GM19395 (cell line): ENCODE measurements at regions not wholly inside any gene's neighbourhood (a gene's known extent, or its start where the extent isn't known, plus 50 kb on each side); places are given as distances from the start of the nearest gene placed in this dataset.

Experiments
- ATAC-seq: cut with Tn5 transposase; IDR thresholded peaks from one replicate; pipeline ENCODE4 v1.9.1; 2021; ENCODE audit warnings: mild to moderate bottlenecking, moderate library complexity; ENCODE audit not compliant: unreplicated experiment

DNA sequence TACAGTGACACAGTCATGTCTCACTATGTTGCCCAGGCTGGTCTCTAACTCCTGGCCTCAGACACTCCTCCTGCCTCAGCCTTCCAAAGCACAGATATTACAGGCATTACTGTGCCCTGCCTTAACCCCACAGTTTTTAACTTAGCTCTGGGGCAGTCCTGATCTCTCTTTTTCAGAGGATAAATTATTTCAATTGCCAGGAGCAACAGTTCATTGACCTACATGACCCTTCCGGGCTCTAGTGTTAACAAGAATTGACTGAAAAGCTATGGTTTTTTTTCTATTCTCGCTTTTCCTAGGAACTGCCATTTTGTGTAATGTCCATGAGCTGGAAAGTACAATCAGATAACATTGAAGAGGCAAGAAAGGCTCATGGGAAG, 92.8 kb downstream of the HNRNPLL start:
- ATAC-seq, result no peak

DNA sequence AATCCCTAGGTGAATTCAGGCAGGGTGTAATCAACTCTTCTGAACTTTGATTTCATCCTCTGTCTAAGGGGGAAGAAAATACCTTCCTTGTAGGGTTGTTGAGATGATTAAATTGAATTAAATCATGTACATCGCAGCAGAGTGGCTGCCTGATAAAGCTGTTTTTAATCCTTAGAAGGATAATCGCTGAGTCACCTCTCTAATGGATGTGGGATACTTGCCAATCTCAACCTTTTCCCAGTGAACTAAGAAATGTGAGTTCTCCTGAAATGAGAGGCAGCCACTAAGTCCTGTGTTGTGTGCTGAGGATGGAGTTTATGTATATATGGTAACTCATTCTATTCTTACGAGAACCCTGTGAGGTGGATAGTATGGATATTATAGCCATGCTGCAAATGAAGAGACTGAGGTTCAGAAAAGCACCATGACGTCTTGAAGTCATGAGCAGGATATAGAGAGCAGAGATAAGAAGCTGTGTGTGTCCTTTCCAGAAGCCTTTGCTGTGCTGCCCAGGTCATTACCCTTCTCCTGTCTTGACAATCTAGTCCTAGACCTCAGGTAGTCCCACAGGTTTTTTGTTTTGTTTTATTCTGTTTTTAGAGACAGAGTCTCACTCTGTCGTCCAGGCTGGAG, 93.3 kb downstream of the HNRNPLL start:
- no peak for ATAC-seq

DNA sequence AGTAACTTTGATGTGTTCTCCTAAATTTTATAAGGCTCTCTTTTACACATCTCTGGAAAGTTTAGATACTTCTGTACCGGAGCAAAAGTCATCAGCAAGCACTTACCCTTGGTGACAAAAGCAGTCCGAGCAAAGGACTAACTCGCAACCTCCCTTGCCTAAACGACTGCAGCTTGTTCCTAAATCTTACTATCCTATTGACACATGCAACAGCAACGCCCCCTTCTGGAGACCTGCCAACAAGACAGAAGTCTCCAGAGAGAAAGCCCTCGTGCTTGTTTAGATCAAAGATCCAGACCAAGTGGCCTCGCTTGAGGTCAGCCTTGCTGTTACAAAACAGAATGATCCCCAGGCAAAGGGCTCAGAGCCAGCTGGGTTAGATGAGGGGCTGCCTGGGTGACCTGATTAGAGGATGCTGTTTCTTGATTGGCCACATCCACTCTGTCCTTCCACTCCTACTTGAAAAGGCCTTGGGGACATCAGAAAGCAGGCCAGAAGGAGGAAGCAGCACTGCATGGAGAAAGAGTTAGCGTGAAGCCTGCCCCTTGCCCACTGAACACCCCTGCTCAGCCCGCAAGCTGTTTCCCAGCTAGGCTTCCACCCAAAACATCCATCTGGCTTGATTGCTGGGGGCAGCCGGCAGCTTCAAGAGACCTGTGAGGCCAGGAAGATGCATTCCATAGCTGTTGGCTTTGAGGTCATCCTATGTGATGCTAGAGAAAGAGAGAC, 94.3 kb downstream of the HNRNPLL start:
- ATAC-seq, result peak; percentile 80

DNA sequence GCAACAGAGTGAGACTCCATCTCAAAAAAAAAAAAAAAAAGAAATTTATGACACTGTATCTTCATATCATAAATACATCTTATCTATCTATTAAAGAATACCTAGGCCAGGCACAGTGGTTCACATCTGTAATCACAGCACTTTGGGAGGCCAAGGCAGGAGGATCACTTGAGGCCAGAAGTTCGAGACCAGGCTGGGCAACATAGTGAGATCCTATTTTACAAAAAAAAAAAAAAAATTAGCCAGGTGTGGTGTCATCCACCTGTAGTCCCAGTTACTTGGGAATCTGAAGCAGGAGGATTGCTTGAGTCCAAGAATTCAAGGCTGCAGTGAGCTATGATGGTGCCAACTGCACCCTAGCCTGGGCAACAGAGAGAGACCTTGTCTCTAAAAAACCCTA, 95.0 kb downstream of the HNRNPLL start:
- no peak for ATAC-seq

DNA sequence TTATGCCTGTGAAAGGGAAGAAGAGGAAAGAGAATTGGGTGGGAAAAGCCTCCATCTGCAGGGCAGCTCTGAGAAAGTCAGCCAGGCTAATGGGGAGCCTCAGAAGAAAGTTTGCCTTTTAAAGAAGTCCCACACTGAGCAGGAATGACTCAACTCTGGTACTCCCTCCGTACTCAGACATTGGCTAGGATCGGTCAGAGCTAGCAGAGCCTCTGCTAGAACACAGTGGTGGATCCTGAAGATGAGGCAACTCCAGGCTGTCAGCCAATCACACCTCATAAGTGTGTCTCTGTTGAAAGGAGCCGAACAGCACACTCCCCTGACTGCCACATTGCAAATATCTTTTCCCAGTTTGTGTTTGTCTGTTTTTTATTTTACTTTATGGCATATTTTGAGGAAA, 96.9 kb downstream of the HNRNPLL start:
- no peak for ATAC-seq

DNA sequence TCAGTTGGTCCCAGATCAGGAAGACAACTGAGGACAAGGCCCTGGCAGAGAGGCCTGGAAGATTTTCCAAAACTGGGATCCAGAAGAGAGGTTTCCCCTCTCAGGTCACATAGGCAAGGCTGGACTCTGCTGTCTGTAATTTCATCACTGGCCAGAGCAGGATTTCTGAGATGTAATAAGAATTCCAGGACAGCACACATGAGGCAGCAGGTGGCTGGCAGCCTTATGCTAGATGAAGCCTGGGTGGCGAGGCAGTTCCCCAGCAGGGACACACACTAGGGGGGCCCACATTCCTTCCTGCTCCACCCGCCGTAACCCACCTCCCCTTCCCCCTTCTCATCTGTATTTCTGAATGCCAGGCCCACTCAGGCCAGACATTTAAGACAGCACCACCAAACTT, 98.6 kb downstream of the HNRNPLL start:
- ATAC-seq, result no peak

DNA sequence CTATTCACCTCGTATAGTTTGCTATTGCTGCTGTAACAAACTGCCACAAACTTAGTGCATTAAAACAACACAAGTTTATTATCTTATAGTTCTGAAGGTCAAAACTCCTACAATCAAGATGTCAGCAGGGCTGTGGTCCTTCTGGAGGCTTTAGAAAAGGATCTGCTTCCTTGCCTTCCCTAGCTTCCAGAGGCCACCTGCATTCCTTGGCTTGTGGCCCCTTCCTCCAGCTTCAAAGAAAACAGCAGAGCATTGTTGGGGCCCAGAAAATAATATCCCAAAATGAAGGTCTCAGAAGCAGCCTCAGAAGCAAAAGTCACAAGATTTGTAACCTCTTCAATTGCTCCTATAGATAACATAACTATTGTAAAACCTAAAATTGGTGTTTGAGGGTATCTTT, 100.6 kb downstream of the HNRNPLL start:
- ATAC-seq, result no peak

DNA sequence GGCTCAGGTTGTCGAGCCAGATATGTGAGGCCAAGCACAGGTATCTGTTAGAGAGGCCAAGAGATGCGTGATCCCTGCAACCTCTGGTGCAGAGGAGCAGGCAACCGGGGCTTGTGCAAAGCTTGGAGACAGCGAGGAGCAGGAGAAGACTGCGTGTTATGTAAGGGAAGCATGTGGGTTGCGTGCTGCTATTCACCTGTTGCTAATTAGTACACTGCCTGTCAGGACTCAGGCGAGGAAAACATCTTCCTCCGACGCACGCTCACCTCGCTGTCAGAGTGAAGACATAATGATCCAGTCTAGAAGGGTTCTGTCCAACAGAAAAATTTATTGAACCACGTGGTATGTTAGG, 102.5 kb downstream of the HNRNPLL start:
- ATAC-seq, result no peak

DNA sequence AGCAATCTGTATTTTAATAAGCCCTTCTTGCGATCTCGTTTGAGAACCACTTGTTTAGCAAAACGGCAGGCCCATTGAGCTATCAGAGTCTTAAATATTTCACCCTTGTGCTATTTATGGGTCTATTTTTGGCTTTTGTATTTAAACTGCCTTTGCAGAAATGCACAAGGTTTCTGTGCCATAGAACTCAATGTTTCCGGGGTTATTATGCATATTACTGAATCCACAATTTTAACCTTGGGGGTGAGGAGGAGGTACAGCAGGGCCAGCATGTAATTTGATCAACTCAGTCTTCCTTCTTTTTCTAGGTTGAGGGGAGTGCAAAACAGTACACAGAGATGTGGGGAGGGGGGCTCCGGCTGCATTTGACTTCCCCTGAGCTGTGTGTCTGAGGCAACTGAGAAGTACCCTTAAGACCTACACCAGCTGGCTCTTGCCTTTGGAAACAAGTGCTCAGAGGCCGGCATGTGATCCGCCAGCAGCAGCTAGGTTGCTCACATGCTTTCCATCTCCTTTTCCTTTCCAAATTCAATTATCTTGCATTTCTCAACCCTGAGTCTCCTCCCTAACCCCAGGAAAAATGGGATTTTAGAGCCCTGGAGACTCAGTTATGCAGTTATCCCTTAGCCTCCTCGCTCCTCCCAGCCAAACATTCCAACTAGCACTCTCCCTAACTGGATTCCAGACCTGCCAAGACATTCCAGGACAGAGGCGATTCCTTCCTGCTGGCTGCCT, 103.0 kb downstream of the HNRNPLL start:
- ATAC-seq, result no peak

DNA sequence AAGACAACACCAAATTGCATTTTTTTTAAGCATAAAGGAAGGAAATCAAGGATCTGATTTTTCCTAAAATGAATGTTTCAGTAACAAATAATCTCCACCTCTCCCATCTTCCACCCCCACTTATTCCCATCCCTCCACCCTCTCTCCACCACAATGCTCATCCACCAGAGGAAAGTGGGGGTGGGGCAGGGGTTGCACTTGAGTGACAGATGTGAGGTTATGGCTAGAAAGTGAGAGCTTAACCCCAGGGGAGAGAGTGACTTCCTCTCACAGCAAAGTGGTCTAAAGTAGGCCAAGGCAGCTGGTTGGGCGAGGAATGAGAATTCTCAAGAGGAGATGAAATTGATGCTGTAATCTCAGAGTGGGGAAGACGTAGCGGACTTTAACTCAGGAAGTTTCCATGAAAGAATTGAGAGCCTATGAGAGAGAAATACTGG, 104.7 kb downstream of the HNRNPLL start:
- ATAC-seq, result peak; percentile 88

DNA sequence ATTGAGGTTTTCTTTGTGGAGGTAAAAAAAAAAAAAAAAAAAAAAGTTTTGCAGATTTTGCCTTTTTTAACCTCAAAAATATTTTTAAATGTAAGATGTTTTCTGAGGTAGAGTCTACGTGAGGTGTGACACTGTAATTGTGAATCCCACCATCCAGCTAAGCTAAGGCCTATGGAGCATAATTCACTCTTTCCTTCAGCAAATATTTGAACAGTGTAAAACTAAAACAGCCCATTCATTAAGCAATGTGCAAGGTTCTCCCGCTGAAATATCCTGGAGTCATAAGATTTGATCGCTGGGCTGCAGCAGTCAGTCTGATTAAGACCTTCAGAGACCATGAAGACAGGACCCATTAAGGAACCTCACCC, 105.1 kb downstream of the HNRNPLL start:
- ATAC-seq, result no peak

DNA sequence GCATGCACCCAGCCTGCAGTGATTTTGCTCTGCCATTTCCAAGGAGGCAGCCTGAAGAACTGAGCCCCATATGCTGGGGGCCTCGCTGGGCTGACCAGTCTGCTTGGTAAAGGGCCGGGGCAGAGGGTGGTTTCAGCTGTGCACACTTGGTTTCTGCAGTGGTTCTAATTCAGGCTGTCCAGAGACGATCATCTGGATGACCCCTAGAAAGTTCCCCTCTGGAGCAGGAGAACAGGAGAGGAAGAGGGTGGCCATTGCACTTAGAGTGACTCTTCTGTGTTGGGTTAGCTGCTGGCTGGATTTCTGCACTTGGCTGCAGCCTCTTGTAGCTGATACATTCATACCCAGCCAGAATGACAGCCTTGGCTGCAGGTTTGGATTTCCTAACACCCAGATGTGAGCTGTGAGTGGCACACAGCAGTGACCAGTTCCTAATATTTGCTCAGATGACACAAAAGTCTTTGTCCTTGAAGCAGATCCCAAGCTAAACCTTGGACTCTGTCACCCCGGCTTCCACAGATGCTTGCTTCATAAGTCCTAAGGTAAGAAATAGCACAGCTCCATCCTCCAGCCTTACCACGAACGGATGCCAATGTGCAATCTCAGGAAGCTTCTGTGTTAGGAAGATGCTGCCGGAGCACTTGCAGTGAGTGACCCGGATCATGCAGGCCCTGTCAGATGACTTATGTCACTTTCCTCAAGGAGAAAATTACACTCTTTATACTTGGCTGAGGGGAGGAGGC, 105.6 kb downstream of the HNRNPLL start:
- no peak for ATAC-seq

DNA sequence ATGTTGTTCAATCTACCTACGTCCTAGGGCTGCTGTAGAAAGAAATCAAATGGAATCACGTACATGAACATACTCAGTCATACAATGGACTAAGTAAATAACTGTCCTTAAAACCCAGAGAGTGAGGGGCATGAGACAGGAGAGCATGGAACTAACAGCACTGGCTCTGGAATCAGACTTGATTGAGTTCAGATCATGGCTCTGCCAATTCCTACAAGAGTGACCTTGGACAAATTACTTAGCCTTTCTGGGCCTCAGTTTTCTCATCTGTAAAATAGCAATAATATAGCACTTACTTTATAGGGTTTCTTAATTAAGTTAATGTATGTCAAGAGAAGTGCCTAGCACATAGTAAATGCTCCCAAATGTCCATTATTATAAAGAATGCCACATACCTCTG, 106.8 kb downstream of the HNRNPLL start:
- ATAC-seq, result no peak

DNA sequence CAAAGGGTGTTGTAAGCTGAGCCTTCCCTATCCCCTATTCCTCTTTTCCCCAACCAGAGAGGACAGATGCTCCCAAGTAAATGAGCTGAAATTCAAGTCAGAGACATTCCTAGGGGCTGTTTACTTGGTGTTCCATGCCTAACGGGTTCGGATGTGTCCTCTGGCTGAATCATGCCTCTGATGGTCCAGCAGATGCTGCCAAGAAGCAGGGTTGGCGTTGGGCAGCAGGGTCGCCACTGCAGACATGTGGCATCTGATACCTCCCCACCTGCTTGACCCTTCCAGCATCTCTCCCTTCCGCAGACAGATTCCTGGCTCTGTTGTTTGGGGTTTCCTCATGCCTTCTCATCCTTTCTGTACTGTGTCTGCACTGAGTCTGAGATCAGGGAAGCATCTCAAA, 108.3 kb downstream of the HNRNPLL start:
- ATAC-seq, result no peak

DNA sequence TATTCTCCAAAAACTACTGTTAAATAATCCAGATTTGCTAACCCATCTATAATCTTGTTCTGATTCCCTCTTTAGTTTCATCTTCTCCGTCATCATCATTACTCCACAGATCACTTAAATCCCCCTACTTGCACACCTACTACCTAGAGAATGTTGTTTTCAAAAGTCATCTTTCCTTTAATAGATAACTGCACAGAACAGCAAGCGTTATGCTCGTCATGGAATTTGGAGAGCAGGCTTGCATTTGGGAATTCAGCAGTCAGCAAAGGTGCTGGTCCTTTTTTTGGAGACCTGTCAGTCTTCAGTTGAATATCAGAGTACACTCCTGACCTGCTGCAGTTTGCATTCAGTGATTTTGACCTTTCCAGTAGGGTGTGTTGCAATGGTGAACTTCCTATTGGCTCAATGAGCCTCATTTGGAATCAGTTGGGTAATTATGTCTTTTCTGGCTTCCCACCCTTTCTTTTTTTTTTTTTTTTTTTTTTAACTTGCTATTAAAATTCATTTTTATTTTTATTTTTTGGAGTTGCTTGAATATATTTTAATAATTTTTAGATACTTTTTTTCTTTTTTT, 110.6 kb downstream of the HNRNPLL start:
- ATAC-seq, result no peak

DNA sequence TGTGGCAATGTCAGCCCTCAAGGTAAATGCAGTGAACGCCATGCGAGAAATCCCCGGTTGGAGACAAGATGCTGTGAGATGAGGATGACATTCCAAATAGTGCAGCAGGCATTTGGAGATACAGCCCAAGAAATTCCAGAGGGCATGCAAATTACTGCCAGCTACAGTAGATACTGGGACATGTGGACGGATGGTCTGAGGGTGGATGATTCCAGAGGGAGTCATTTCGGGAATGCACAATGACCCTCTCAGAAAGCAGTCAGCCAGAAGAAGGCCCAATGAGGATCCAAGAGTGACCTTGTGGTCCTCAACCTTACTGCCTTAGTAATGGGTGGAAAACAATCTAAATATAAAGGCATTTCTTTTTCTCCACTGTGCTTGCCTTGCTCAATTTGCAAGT, 111.3 kb downstream of the HNRNPLL start:
- no peak for ATAC-seq

DNA sequence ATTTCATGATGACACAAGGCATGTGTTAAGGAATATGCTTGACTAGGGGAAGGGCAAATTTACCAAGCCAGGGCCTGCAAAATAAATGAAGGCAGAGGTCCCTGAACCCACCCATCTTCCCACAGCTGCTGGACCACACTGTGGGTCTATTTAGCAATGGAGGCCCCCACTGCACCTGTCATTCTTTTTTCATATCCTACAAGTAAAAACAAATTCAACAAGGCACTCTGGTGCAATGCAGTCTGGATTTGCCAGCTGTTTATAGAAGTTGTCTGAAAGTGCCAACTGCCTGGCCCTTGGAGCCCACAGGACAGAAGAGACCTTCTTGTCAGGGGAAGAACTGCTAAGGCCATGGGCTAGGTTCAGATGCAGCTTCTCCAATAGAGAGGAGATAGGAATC, 112.8 kb upstream of the ATL2 start:
- ATAC-seq, result no peak

DNA sequence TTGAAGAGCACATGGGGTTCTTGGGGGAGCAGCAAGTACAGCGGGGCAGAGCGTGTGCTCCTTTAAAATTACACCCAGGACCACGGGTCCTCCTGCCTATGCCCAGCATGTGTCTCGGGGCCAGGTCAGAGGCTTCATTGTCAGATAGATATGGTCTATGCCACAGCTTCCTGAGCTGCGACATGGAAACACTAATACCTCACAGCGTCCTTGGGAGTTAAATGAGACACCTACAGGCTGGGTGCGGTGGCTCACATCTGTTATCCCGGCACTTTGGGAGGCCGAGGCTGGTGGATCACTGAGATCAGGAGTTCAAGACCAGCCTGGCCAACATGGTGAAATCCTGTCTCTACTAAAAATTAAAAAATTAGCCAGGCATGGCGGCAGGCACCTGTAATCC, 110.8 kb upstream of the ATL2 start:
- ATAC-seq, result no peak

DNA sequence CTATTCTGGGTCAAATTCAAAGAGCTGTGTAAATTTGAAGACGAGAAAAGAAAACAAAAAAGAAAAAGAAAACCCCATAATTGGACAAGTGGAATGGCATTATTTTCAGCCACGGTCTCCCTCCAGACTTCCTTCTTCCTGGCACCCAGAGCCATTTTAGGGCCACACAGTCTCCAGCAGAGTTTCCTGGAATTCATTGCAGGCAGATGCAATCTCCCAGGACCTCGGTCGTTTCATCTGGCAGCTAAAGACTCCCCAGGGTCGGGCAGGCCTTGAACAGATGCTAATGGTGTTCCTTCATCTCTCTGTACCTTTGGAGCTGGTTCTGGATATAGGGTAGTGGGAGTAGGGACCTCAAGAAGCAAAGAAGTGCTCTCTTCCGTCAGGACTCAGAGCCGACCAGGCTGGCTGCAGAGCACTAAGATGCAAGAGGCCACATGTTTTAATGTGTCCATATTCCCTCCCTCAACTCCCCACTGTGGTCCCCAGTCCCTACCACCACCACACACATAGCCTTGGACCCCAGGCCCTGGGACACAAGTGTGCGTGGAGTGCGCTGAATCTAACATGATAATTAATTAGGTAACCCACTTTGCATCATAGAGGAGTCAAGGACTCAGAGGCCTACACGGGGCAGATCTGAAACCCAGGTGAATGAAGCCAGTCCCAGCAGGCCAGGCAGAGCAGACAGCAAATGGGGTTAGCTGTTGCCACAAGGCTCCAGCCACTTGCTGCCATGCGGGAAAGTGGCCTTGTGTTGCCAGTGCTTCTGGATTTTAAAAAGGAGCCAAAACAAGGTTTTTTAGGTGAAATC, 109.3 kb upstream of the ATL2 start:
- ATAC-seq, result no peak

DNA sequence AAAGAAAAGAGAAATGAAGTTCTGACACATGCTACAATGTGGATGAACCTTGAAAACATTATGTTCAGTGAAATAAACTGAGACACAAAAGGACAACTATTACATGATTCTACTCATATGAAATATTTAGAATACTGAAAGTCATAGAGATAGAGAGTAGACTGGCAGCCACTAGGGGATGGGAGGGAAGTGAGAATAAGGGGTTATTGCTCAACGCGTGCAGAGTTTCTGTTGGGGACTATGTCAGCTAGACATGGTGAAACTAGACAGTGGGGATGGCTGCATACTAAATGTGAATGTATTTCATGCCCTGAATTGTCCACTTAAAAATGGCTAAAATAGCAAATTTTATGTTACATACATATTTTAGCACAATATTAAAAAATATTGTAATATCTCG, 108.7 kb upstream of the ATL2 start:
- ATAC-seq, result peak; percentile 99
